ENCODE measurements at regions not wholly inside any gene's neighbourhood (a gene's known extent, or its start where the extent isn't known, plus 50 kb on each side); places are given as distances from the start of the nearest gene placed in this dataset.
A peak's percentile ranks its signal among the peaks of the same experiment; 100 is the strongest.

DNA sequence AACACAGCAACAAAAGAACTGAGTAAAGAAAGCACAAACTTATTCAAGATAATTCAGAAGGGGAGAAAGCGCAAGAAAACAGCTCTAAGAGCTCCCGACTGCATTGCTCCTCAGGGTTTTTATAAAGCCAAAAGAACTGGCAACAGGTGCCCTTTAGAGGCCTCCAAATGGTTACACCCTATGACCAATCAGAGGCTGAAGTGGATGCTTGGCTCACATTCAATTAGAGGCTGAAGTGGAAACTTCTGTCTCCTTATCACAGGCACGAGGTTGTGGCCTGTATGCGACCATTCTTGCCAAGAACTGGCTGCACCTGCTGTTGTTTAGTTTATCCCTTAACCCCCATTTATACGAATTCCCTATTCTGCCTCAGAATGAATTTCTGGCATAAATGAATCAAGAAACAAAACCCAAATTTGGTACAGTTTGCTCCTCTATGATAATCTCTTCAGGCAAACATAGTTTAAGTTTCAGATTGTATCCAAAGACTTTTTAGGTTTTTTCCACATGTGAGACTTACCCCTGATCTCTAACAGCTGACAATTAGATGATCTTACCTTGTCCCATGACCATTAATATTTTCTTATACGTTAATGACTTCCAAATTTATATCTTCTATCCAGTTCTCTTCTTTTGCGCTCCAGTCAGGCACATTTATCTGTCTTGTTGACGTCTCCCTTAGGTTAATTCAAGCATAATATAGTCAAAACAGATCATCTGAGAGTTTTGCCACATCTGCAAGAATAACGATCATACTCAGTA is 504.8 kb downstream of the NXPH1 start:
- DNase-seq: peak; percentile 18

DNA sequence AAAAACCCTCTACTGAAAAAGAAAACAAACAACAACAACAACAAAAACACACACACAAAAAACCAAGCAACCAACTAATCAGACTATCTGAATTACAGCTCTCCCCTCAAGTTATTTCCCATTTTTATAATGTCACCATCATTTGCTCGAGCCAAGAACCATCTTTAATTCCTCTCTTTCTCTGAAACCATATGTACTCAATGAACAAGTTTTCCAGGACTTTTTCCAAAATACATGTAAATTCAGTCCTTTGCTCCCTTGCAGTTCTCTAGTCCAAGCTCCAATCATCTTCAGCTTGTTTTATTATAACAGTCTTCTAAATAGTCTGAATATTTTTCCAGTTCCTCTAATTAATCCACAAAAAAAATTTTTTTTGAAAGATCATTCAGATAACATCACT is 506.0 kb downstream of the NXPH1 start:
- DNase-seq: no peak

DNA sequence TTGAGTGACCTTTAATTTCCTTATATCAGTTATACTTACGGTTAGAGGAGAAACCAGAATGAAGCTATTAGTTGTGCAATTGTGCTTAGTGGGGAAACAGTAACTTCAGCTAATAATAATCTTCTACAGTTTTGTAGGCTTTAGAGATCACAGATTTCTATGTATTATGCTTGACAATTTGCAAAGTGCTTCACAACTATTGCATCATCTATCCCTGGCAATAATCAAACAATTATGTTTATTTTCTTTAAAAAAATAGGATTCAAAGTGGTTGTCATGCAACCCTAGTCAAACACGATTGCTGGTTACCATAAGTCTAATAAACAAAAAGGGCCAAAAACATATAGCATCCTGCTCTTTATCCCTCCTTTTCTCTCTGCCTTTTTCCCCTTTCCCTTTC is 530.3 kb downstream of the NXPH1 start:
- DNase-seq: no peak

DNA sequence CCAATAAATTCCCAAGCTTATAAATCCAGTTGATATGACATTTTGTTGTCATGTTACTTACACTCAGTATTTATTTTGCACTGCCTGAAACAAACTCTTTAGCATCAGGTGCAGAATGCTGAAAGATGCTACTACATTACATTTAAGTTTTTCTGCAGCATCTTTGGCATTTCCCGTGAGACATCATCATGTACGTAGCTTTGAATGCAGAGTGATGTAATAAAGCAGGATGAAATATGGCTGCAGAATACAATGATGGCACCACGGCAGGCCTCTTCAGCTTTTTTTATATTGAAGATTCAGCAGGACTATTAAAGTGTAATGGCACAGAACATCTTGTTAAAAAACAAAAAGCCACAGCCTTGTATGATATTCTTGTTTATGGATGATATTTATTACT is 531.8 kb downstream of the NXPH1 start:
- DNase-seq: no peak

DNA sequence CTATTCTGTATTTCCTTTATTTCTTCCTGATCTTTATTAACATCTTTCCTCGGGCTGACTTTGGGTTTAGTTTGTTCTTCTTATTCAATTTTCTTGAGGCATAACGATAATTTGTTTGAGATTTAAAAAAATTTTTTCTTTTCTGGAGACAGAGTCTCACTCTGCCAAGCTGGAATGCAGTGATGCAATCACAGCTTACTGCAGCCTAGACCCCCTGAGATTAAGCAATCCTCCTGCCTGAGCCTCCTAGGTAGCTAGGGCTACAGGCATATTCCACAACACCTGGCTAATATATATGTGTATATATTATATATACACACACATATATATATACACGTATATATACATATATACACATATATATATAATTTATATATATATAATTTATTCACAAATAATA is 540.2 kb downstream of the NXPH1 start:
- no peak for DNase-seq

DNA sequence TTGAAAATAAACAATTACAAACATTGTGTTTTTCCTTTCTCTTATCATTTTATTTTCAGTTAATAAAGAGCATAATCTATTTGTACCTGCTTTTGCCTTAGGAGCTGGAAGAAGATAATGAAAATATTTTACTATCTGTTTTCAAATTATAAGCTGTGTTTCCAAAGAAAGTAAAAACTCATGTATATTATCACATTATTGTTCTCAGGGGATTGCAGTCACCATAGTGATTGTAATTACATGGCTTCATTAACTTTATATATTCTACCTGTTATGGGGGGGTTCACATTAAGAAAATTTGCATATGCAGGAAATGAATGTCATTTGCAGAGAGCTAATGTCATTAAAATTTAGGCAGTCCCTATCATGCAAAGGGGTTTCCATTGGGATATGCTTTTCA is 542.3 kb downstream of the NXPH1 start:
- no peak for DNase-seq

DNA sequence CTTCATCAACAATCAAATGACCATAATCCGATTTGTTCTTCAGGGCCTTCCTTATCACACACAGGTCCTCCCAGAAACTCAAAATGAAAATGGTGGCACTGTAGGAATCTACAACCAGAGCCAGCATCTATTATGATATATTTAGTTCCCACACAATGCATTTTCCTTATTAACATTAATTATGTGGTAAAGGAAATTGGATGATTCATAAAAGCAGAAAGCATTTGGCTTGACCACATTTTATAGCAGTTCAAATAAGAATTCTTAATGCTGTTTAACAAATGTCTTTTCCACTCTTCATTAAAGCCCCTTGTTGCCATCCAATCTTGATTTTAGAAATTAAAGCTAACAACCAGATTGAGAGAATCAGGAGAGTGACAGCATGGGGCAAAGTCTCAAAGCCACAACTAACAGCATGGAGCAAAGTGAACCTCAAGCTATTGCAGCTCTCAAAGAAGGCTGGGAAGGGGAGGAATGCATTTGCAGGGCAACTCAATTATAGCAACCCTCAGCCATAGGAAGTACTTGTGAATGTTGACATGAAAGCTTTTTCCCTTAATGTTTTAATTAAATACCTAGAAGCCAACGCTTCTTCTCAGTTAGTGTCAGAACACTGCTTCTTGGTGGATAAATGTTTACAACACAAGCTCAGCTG is 549.1 kb downstream of the NXPH1 start:
- DNase-seq: no peak

DNA sequence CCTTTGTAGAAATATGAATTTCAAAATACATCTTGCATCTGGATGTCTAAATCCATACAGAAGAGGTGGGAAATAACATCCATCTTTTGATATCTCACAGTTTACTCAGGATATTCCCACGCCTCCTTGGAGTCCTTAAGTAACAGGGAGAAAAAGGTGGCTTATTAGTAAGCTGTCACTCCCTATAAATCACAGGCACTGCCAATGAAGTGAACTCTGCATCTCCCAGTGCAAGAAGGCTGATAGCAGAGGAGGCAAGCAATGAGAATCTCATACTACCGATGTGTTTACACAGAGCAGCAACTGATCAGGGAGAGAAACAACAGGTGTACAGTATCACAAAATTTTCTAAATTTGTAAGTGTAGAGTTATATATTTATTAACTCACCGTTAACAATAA is 551.8 kb downstream of the NXPH1 start:
- no peak for DNase-seq

DNA sequence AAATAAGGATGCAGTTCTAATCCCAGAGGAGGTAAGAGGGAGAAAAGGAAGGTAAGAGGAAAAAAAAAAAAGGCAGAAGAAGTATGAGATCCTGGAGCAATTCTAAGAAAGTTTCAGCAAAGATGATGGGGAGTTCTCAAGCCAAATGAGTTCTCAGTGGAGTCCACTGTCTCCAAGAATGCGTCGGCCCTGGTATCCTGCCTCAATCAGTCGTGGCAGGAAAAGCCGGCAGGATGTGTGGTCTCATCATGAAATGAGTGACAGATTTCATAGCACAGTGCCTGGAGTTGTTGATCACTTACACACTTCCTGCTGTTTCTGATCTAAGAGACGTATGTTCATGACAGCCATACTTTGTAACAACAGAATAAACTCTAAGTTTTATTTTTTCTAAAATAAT is 554.9 kb downstream of the NXPH1 start:
- DNase-seq: no peak

DNA sequence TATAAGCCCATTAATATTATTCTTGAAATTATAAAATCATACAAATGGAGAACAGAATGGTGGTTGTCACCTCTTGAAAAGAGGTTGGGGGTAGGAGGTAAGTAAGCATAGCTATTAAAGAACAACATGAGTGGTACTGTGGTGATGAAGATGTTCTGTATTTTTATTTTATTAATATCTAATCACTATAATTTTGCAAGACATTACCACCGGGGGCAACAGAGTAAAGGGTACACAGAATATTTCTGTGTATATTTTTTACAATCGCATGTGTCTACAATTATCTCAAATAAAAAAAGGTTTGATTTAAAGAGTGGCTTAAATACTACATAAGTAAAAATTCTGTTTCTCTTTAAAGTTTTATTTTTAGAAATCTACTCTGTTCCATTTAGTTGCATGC is 557.8 kb downstream of the NXPH1 start:
- no peak for DNase-seq

DNA sequence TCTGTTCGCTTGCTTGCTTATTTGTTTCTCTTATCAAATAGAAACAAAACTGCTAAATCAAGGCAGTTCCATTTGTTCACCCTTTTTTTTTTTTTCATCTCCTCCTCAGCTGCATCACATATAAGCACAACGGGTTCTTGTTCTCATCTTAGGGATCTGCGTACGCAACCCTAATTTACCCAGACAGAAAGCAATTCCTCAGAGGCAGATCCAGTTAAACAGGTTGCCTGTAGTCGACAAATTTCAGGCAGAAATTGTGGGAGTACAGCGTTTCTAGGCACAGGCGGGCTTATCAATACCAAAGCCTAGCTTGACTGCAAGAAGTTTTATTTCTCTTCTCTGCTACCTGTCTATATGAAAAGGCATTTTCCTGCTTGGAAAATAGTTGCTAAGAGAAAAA is 565.4 kb downstream of the NXPH1 start:
- DNase-seq: no peak

DNA sequence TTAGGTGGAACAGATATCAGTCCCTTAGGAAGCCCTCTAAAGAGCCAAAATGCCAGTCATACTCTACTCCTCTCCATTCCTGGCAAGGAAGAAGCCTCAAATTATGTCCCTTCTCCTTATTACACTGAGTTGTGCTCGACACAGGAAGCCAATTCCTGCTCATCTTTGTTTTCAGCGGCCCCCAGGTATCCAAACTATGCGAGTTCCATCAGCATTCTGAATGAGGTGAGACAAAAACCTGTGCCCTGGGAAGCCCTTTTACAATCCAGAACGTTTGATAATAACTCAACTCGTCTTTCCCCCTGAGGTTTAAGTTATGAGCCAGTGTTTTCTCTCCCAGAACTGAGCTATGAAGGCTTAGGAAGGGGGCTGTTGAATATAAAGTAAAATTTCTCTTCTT is 580.5 kb downstream of the NXPH1 start:
- no peak for DNase-seq

DNA sequence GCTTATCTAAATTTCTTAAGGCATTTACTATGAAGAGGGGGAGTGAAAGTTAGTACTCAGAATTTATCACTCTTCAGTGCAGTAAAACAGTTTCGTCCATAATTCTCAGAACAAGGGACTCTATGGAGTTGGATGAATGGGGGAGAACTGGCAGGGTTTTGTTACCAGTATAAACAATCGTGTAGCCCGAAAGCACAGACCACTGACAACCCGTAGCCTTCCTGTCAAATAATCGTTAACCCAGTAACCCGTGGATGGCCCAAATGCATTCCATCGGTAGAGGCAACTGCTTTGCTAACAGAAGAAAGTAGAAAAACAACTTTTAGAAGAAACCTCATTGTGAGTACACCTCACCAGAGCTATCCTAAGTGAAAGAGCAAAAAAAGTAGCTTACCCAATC is 583.9 kb downstream of the NXPH1 start:
- no peak for DNase-seq

DNA sequence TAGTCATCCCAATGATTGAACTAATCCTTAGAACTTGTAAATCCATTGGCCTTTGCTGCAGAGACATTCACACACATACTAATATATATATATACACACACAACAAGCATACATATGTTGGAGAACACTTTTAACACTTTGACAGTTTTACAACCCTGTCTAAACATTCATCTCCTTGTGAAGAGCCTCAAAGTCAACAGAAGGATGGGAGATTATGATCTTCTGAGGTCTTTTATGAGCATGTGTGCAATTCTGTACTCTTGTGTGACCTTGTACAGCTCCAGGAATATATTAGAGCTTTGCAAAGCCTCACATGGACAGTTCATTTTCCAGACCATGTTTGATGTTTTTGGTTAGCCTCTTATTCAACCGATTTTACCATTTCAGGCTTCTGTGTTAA is 589.0 kb downstream of the NXPH1 start:
- DNase-seq: no peak

DNA sequence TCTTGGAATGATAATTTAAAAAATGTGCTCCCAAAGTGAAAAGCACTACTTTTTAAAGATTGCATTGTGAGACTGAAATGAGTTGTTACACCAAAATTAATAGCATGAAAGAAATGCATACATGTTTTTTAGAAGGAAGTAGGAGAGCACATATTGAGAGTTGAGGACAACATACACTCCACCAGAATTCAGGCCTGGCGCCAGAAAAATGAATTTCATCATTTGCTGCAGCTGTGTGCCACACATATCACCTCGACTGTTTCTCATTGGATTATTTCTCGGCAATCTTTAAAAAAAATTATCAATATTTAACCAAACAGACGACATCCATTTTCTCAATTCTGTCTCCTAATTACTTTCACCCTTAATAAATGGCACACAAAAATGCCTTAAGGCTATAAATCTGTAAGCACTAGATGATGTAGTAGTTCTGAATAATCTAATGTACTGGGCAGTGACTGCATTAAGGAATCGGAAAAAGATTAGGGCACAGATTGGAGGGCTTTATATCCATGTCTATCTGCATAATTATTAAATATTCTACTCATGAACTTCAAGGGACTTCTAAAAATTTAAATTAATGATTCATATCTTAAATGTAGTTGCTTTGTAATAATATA is 590.4 kb downstream of the NXPH1 start:
- no peak for DNase-seq

DNA sequence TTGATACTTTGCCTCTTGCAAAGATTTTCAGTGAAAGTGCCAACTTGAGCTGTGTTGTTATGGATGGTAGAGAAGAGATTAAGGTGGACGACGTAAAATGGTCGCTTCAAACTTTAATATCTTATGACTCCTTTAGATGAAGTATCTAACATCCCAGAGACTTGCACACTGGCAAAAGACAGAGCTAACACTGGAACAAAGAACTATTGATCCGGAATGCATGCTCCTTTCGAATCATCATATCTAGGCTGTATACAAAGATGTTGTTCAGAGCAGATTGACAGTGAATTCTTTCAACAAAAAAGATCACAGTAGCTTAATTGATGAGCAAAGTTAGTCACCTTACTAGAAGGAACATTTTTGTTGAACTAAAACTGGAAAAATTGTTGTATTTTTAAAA is 592.7 kb downstream of the NXPH1 start:
- DNase-seq: no peak

DNA sequence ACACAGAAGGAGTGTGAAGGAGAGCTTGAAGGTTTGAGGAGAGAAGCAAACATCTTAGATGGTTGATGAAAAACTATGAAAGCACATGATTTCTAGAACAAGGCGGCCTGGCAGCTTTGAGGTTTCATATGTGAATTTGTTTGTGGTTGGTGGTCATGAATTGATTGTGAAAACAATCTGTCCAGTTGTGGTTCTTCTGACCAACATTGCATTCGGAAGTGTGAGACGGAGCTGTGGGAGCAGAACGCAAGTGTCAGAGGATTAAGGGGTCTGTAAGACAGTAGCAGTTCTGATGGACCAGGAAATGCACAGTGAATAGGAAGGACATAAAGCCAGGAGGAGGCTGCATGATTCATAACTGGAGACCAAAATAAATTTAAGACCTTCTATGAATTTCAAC is 594.6 kb downstream of the NXPH1 start:
- no peak for DNase-seq

DNA sequence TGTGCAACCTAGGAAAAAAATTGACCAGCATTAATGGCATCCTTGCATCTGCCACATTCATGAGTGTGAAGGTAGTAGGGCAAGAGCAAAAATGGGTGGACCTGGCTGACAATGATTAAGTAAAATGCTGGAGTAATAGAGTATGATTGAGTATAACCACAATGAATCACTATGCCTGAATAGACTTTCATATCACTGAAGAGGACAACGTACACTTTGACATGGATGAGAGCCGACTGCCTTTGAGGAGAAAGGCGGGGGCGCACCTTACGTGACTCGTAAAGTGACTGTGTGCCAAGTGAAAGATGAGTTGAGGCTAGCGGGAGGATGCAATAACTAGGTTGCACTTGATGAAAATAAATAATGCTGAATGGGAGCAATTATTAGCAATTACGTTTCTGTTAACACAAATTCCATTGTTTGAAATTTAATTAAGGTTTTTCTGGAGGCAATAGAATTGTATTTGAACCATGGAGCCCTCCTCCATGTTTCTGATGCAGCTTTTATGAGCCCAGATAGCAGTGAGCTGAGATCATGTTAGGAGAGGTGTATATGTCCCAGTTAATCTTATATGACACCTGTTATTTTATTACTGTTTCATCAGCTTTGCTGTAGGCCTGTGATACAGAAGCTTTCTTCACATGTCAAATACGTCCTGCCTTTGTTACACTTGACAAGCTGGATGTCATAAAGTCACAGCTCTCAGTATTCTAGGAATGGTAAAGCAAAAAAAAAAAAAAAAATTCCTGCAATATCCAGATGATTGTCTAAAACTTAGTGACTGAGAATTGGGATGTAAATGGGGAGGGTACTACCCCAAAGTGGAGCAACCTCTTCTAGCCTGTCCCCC is 596.5 kb downstream of the NXPH1 start:
- DNase-seq: no peak

DNA sequence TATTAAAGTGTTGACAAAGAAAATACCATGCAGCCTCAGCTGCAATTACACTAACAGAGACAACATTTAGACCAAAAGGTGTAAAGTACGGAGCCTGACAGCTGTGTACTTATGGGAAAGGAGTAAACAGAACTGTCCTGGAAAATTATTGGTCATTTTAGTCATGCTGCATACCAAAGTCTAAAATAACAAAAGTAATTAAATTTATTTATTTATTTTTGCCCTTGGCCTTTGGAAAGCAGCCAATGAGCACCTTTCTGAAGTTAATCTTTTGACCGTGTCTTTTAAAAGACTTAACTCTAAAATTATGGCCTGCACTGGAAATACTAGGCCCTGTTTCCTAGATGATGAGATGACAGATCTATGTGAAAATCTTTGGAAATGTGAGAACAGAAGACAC is 597.6 kb downstream of the NXPH1 start:
- no peak for DNase-seq

DNA sequence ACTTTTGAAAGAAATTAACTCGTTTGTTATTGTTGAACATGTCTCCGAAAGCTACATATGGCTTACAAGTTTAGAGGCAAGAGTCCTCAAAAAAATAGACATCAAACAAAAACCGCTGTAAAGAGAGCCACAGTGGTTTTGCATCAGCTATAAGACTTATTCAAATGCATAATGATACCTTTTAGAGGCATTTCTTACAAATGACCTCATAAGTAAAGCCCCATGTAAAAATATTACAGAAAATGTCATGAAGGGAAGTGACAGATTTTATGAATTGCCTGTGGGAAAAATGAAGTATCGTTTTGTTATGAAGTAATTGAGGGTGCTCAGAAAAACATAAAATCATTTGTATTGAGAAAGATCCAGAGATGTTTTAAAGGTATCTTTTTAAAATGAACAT is 598.0 kb downstream of the NXPH1 start:
- no peak for DNase-seq

DNA sequence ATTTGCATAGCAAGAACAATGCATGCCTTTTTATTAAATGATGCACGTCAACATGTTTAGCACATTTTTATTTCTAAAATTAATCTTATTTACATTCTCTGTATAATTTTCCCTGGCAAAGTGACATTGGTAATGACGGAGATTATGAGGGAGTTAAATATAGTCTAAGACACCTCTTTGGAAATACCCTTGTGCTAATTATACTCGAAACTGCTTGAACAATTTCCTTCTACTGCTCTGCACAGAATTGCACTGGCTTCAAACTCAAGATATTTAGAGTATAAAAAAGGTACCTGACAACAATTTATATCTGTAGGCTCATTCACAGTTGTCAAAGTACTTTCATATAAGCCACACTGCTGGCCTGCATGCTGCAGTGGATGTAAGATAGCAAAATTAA is 602.7 kb downstream of the NXPH1 start:
- no peak for DNase-seq

DNA sequence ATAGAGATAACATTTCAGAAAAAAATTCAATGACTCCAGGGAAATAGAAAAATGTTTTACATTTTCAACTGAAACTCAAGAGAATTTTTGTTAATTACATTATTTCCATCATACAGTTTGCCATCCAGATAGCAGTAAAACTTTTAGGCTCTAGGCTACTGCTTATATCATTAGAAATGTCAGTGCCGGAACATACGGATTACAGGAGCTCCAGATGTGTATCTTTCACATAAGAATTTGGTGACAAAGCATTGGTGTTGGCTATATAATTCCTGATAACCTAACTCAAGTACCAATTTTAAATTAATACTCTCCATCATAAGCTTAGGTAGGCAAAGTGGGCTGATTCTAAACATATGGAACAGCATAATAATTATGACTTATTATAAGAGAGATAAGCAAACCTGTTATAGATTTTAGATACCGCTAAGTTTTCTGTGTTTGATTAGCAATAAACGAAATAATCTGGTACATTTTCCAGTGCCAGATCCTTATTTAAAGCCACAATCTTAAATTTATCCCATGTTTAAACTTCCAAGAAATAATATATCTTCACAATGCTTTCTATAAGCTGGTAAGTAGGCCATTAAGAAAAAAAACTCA is 637.9 kb downstream of the NXPH1 start:
- DNase-seq: no peak

DNA sequence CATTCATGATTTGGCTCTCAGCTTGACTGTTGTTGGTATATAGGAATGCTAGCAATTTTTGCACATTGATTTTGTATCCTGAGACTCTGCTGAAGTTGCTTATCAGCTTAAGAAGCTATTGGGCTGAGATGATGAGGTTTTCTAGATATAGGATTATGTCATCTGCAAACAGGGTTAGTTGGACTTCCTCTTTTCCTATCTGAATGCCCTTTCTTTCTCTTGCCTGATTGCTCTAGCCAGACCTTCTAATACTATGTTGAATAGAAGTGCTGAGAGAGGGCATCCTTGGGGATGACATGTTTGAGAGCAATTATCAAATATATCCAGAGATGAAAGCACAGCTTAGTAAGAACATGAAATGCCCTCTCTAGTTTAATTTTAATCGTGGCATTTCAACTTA is 642.4 kb downstream of the NXPH1 start:
- peak; percentile 67 for DNase-seq

Measured in OCI-M1 (cell line).